AG04449 (cell line): ENCODE measurements at regions not wholly inside any gene's neighbourhood (a gene's known extent, or its start where the extent isn't known, plus 50 kb on each side); places are given as distances from the start of the nearest gene placed in this dataset.

Source experiments
- CTCF ChIA-PET: fragments of 350-600 bp; formaldehyde crosslinking; extraction: SDS; loops from one replicate; lab custom pipeline; 2021; ENCODE audit warnings: antibody characterized with exemption; lab: Yijun Ruan, JAX
- POLR2A ChIA-PET: fragments of 400-600, 350-600 bp; formaldehyde crosslinking; extraction: SDS; loops from one replicate; lab custom pipeline; 2020; ENCODE audit warnings: antibody characterized with exemption, inconsistent platforms; lab: Yijun Ruan, JAX
- DNase-seq: peaks from one replicate; pipeline ENCODE4 v3.0.0-alpha.2; 2010; ENCODE audit warnings: low read depth, low spot score
- H3K4me3 ChIP-seq: 2 replicates; pipeline ENCODE4 v1.5.1; 2011; ENCODE audit warnings: low read depth, mild to moderate bottlenecking, control low read depth, low read length
- TF ChIP-seq, protein P1 (sequence below): IDR thresholded peaks from one replicate; pipeline ENCODE4 v1.5.1; 2011; ENCODE audit warnings: mild to moderate bottlenecking, moderate library complexity, low read length, control low read depth, inconsistent platforms; ENCODE audit not compliant: insufficient read depth; ENCODE audit errors: missing control alignments

DNA sequence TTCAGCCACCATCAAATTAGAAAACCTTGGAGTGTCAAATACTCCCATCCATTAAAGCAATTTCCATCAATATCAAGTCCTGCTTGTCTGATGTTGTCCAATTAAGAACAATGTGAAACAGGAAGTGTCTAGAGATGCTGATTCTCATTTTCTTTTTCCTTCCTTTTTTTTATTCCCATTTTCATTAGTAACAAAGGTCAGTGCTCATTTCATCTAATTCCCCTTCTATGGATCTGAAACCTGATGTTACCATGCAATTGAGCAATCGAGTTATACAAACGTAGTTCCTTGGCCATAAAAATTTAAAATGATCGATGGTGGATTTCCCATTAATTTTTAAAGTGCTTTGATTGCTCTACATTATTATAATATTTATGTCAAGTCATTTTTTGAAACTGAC lies 330.6 kb upstream of the ZC3H12C start:
- POLR2A ChIA-PET, result no interaction called here
- H3K4me3 ChIP-seq, result no peak overlapping the region

DNA sequence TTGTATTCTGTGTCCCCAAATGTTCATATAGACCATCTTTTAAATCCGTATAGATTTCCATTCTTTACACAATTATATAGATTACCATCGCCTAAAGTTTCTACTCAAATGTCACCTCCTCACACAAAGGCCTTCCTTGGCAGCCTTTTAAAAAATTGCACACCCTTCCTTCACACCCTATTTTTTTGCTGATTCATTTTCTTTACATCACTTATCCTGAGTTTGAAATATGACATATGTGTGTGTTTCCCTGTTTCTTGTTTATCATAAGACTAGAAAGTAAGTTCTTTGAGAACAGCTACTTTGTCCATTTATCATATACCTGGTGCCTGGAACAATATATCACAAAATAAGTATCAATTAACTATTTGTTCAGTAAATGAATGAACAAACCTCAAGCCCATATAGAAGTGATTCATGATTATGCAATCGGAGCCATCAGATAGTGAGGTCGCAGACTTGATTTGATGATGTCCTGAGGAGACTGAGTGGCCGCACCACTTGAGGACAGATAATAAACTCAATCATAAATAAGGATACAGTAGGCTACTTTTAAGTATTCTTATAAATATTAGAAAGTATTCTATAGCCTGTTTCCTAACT lies 327.4 kb upstream of the ZC3H12C start:
- TF ChIP-seq, protein P1, sequence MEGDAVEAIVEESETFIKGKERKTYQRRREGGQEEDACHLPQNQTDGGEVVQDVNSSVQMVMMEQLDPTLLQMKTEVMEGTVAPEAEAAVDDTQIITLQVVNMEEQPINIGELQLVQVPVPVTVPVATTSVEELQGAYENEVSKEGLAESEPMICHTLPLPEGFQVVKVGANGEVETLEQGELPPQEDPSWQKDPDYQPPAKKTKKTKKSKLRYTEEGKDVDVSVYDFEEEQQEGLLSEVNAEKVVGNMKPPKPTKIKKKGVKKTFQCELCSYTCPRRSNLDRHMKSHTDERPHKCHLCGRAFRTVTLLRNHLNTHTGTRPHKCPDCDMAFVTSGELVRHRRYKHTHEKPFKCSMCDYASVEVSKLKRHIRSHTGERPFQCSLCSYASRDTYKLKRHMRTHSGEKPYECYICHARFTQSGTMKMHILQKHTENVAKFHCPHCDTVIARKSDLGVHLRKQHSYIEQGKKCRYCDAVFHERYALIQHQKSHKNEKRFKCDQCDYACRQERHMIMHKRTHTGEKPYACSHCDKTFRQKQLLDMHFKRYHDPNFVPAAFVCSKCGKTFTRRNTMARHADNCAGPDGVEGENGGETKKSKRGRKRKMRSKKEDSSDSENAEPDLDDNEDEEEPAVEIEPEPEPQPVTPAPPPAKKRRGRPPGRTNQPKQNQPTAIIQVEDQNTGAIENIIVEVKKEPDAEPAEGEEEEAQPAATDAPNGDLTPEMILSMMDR, result no peak
- no peak for DNase-seq
- CTCF ChIA-PET, result no interaction called here
- H3K4me3 ChIP-seq, result no peak overlapping the region
- POLR2A ChIA-PET, result no interaction called here

More for the DNA sequence above, 330.6 kb upstream of the ZC3H12C start:
- DNase-seq, result no peak
- TF ChIP-seq, protein P1, result no peak
- CTCF ChIA-PET, result no interaction called here

DNA sequence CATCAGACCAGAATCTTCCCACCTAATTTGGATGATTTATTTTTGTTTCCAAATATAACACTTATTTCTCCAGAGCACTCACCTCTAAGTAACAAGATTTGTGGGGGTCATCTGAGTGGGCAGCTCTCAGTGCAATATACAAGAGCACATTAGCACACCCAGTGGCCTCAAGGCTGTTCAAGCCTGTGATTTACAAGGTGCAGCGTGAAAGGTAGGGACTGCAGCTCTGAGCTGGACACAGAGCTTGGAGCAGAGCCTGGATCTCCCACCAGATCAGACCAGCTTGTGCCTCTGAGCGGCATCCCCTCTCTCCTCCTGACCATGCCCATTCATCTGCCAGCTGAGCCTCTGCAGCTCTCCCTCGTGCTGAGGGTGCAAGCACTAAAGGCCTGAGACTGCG lies 323.3 kb upstream of the ZC3H12C start:
- CTCF ChIA-PET, result interaction anchor here (1.5 kb wide), 1 partner anchor 83 kb away, joined by 3 read pairs; no protein-coding TSS in a partner anchor
- DNase-seq, result no peak
- TF ChIP-seq, protein P1, result no peak
- POLR2A ChIA-PET, result no interaction called here
- H3K4me3 ChIP-seq, result no peak overlapping the region

DNA sequence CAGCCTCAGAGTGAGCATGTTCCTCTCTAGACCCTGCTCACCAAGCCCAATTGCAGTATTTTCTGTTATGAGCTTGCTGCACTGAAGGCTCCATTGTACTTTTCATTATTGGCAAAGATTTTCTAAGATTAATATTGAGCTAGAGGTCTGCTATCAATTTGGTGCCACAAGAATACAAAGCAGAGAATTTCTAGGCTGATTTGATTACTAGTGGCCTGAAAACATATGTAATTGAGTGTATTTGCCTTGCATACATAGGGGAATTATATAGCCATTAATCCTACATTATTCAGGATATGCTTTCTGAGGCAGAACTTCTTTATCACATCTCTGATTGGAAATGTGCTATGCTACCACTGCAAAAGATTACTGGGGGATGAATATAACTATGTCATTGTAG lies 322.9 kb upstream of the ZC3H12C start:
- CTCF ChIA-PET, result interaction anchor here (1.5 kb wide), 1 partner anchor 83 kb away, joined by 3 read pairs; no protein-coding TSS in a partner anchor
- DNase-seq, result no peak
- no peak overlapping the region for H3K4me3 ChIP-seq
- TF ChIP-seq, protein P1, result no peak
- POLR2A ChIA-PET, result no interaction called here

DNA sequence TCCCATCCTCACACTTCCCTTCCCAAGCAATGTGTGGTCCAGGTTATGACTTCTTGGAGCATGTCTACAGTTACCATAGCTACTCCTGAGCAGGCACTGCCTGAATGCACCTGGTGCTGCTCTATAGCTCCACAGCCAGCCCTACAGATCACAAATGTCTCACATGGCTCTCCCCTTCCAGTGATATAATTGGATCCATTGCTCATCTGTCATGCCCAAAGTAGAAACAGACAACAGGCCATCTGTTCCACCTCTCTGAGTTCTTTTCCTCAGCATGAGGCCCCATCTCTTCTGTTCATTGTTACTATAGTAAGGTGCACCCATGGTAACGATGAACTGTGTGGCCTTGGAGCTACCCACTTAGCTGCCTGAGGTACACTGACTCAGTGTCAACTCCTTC lies 320.3 kb upstream of the ZC3H12C start:
- no peak for DNase-seq
- H3K4me3 ChIP-seq, result no peak overlapping the region
- TF ChIP-seq, protein P1, result no peak
- CTCF ChIA-PET, result no interaction called here
- POLR2A ChIA-PET, result no interaction called here

DNA sequence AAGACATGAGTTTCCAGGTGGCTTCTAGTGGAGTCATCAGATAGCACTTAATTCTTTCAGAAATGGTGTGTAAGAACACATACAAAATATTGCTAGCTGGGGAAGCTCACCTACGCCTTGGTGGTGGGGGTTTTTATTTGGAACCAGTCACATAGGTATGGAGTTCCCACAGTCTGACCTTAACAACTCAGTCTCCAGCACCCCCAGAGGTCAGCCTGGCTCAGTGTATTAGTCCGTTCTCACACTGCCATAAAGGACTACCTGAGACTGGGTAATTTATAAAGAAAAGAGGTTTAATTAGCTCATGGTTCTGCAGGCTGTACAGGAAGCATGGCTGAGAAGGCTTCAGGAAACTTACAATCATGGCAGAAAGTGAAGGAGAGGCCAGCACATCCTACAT lies 317.5 kb upstream of the ZC3H12C start:
- ChIA-PET CTCF (no interaction called here), POLR2A (no interaction called here)
- H3K4me3 ChIP-seq, result no peak overlapping the region
- TF ChIP-seq, protein P1, result no peak
- DNase-seq, result no peak
